ENCODE measurements at regions not wholly inside any gene's neighbourhood (a gene's known extent, or its start where the extent isn't known, plus 50 kb on each side); places are given as distances from the start of the nearest gene placed in this dataset.

- H3K27ac ChIP-seq (ENCODE audit: extremely low read depth, low read depth, low read length) = no peak overlapping the region
- H3K9me3 ChIP-seq (ENCODE audit: control insufficient read depth, insufficient read depth, low read depth, low read length) = no peaks in the 10 kb centered on the region
- H3K36me3 ChIP-seq (ENCODE audit: control insufficient read depth in 2 of 2, insufficient read depth in 1 of 2, low read length in 2 of 2) = no peaks in the 10 kb centered on the region
- no peak for TF ChIP-seq ZNF561 (tag by site-specific recombination; IDR thresholded peaks at IDR 0.05; ENCODE audit: borderline replicate concordance)
- TF ChIP-seq FEZF1 (tag by site-specific recombination; IDR thresholded peaks at IDR 0.05) = no peak
- no peak for TF ChIP-seq GLI4 (tag by site-specific recombination; IDR thresholded peaks at IDR 0.05)
- no peak for TF ChIP-seq ZSCAN16 (tag by site-specific recombination; IDR thresholded peaks at IDR 0.05)
- no peak for TF ChIP-seq ZNF677 (tag by site-specific recombination; IDR thresholded peaks at IDR 0.05)
- no peak for TF ChIP-seq SALL2 (tag by site-specific recombination; IDR thresholded peaks at IDR 0.05; ENCODE audit: borderline replicate concordance)
- TF ChIP-seq GLIS1 (tag by site-specific recombination; IDR thresholded peaks at IDR 0.05) = no peak
- TF ChIP-seq ZNF391 (tag by site-specific recombination; IDR thresholded peaks at IDR 0.05; ENCODE audit: borderline replicate concordance, low read depth) = no peak
- H3K4me3 ChIP-seq (ENCODE audit: low read depth, low read length) = no peak overlapping the region
- no peaks in the 10 kb centered on the region for H3K4me1 ChIP-seq (ENCODE audit: control insufficient read depth, insufficient read depth, low read length)
- ChIA-PET CTCF (no interaction called here), POLR2A (no interaction called here)
Measured at GRCh38 chr2:234626566-234627130, 129.8 kb upstream of the ARL4C start.

DNA sequence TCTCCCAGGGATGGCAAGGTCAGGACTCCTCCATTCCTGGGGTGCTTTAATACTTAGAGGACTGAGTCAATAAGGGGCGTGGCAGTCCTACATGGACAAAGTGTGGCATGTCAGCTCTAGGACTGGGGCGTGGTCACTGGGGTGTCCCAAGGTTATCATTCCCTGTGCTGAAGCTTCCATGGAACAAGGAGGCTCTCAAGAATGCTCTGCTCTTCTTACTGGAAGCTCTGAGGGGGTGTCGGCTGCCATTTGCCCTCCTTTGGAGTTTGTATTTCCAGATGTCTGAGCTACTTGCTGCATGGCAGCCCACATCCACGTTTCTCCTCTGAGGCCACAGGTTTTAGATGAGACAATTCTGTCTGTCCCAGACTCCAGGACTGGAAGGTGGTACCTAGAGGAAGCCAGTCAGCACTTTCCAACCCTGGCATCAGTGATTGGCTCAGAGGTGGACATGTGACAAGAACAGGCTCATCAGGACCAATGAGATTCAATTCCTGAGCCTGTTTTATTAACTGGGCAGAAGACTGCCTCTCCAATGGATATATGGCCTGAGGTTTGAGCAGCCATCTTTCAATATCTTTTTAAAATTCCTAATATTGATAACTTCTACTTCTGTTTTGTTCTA, 128.9 kb upstream of the ARL4C start:
- Histone ChIP-seq H3K9me3 (ENCODE audit: control insufficient read depth, insufficient read depth, low read depth, low read length) (no peaks in the 10 kb centered on the region), H3K36me3 (ENCODE audit: control insufficient read depth in 2 of 2, insufficient read depth in 1 of 2, low read length in 2 of 2) (no peaks in the 10 kb centered on the region), H3K4me1 (ENCODE audit: control insufficient read depth, insufficient read depth, low read length) (no peaks in the 10 kb centered on the region), H3K27ac (ENCODE audit: extremely low read depth, low read depth, low read length) (no peak overlapping the region), H3K4me3 (ENCODE audit: low read depth, low read length) (no peak overlapping the region)
- POLR2A ChIA-PET = no interaction called here
- no peak for TF ChIP-seq ZSCAN30 (tag by site-specific recombination; IDR thresholded peaks at IDR 0.05)
- no peak for TF ChIP-seq ZNF561 (tag by site-specific recombination; IDR thresholded peaks at IDR 0.05; ENCODE audit: borderline replicate concordance)
- TF ChIP-seq, protein P1, sequence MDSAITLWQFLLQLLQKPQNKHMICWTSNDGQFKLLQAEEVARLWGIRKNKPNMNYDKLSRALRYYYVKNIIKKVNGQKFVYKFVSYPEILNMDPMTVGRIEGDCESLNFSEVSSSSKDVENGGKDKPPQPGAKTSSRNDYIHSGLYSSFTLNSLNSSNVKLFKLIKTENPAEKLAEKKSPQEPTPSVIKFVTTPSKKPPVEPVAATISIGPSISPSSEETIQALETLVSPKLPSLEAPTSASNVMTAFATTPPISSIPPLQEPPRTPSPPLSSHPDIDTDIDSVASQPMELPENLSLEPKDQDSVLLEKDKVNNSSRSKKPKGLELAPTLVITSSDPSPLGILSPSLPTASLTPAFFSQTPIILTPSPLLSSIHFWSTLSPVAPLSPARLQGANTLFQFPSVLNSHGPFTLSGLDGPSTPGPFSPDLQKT (IDR thresholded peaks at IDR 0.05; ENCODE audit: borderline replicate concordance, low read depth, low read length) = no peak
- CTCF ChIA-PET = no interaction called here

GRCh38 chr2:234623521-234623991, 126.7 kb upstream of the ARL4C start:
- ChIA-PET POLR2A (no interaction called here), CTCF (no interaction called here)
- no peak for TF ChIP-seq ZNF747 (tag by site-specific recombination; IDR thresholded peaks at IDR 0.05)
- no peak for TF ChIP-seq ZNF24 (tag by site-specific recombination; IDR thresholded peaks at IDR 0.05)
- no peak for TF ChIP-seq ZNF23 (tag by site-specific recombination; IDR thresholded peaks at IDR 0.05; ENCODE audit: borderline replicate concordance)
- no peak for TF ChIP-seq ZNF513 (tag by site-specific recombination; IDR thresholded peaks at IDR 0.05)
- TF ChIP-seq ZNF132 (tag by site-specific recombination; IDR thresholded peaks at IDR 0.05; ENCODE audit: borderline replicate concordance) = no peak
- no peak for TF ChIP-seq ZNF596 (tag by site-specific recombination; IDR thresholded peaks at IDR 0.05)
- no peak for TF ChIP-seq BCL11A (tag by site-specific recombination; IDR thresholded peaks at IDR 0.05; ENCODE audit: low read depth)
- TF ChIP-seq, protein P2, sequence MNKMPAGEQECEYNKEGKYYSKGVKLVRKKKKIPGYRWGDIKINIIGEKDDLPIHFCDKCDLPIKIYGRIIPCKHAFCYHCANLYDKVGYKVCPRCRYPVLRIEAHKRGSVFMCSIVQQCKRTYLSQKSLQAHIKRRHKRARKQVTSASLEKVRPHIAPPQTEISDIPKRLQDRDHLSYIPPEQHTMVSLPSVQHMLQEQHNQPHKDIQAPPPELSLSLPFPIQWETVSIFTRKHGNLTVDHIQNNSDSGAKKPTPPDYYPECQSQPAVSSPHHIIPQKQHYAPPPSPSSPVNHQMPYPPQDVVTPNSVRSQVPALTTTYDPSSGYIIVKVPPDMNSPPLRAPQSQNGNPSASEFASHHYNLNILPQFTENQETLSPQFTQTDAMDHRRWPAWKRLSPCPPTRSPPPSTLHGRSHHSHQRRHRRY (tag by site-specific recombination; IDR thresholded peaks at IDR 0.05) = no peak
- TF ChIP-seq RBAK (tag by site-specific recombination; IDR thresholded peaks at IDR 0.05) = no peak
- no peak for TF ChIP-seq SP2 (tag by site-specific recombination; IDR thresholded peaks at IDR 0.05)
- TF ChIP-seq ZNF670 (tag by site-specific recombination; IDR thresholded peaks at IDR 0.05; ENCODE audit: low read depth) = no peak
- TF ChIP-seq ZNF701 (tag by site-specific recombination; IDR thresholded peaks at IDR 0.05) = no peak
- no peak for TF ChIP-seq ZNF223 (tag by site-specific recombination; IDR thresholded peaks at IDR 0.05)
- no peak for TF ChIP-seq ZFP69B (tag by site-specific recombination; IDR thresholded peaks at IDR 0.05)
- TF ChIP-seq TRIM28 (IDR thresholded peaks at IDR 0.05; ENCODE audit: borderline replicate concordance, low read length) = no peak
- TF ChIP-seq KLF16 (tag by site-specific recombination; IDR thresholded peaks at IDR 0.05) = no peak
- TF ChIP-seq ZBTB20 (tag by site-specific recombination; IDR thresholded peaks at IDR 0.05) = no peak
- Histone ChIP-seq H3K4me1 (ENCODE audit: control insufficient read depth, insufficient read depth, low read length) (no peaks in the 10 kb centered on the region), H3K4me3 (ENCODE audit: low read depth, low read length) (no peak overlapping the region), H3K27ac (ENCODE audit: extremely low read depth, low read depth, low read length) (no peak overlapping the region), H3K9me3 (ENCODE audit: control insufficient read depth, insufficient read depth, low read depth, low read length) (no peaks in the 10 kb centered on the region), H3K36me3 (ENCODE audit: control insufficient read depth in 2 of 2, insufficient read depth in 1 of 2, low read length in 2 of 2) (no peaks in the 10 kb centered on the region)

Data from HEK293 (cell line).